ENCODE measurements at regions not wholly inside any gene's neighbourhood (a gene's known extent, or its start where the extent isn't known, plus 50 kb on each side); places are given as distances from the start of the nearest gene placed in this dataset.

DNA sequence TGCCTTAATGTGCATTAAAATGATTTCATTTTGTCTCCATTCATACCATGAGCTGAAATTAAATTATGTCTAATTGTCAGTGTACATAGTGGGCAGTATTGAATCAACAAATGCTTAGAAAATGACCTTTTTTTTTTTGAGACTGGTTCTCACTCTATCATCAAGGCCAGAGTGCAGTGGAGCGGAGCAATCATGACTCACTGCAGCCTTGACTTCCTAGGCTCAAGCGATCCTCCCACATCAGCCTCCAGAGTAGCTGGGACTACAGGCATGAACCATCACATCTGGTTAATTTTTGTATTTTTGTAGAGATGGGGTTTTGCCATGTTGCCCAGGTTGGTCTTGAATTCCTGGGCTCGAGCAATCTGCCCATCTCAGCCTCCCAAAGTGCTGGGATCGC is 117.0 kb upstream of the BLID start:
- no peak overlapping the region for H3K4me3 ChIP-seq (ENCODE audit: low read depth, low read length)
- no peaks in the 10 kb centered on the region for H3K9me3 ChIP-seq
- no peaks in the 10 kb centered on the region for H3K36me3 ChIP-seq
- no peaks in the 10 kb centered on the region for H3K4me1 ChIP-seq
- DNase-seq: no peak
- TF ChIP-seq, protein P1, sequence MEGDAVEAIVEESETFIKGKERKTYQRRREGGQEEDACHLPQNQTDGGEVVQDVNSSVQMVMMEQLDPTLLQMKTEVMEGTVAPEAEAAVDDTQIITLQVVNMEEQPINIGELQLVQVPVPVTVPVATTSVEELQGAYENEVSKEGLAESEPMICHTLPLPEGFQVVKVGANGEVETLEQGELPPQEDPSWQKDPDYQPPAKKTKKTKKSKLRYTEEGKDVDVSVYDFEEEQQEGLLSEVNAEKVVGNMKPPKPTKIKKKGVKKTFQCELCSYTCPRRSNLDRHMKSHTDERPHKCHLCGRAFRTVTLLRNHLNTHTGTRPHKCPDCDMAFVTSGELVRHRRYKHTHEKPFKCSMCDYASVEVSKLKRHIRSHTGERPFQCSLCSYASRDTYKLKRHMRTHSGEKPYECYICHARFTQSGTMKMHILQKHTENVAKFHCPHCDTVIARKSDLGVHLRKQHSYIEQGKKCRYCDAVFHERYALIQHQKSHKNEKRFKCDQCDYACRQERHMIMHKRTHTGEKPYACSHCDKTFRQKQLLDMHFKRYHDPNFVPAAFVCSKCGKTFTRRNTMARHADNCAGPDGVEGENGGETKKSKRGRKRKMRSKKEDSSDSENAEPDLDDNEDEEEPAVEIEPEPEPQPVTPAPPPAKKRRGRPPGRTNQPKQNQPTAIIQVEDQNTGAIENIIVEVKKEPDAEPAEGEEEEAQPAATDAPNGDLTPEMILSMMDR (IDR thresholded peaks at IDR 0.05; ENCODE audit: low read depth, low read length): no peak
- no peaks in the 10 kb centered on the region for H3K27me3 ChIP-seq

DNA sequence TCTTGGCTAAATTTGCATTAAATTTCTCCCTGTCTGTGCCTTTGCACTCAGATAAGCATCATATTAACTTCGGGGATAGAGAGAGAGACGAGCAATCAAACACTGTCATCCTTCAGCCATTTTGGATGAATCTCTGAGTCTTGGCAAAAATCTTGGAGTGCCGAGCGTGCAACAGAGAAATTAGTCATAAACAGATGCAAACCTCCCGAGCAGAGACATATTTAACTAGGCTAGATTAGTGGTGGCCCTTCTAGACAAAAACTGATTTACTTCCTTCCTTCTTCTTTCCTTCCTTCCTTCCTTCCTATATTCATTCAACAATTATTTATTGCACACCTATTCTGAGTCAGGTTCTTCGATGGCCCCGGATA is 114.4 kb upstream of the BLID start:
- no peaks in the 10 kb centered on the region for H3K27me3 ChIP-seq
- H3K36me3 ChIP-seq: no peaks in the 10 kb centered on the region
- no peaks in the 10 kb centered on the region for H3K9me3 ChIP-seq
- TF ChIP-seq, protein P1 (IDR thresholded peaks at IDR 0.05; ENCODE audit: low read depth, low read length): no peak
- DNase-seq: no peak
- H3K4me1 ChIP-seq: no peaks in the 10 kb centered on the region
- no peak overlapping the region for H3K4me3 ChIP-seq (ENCODE audit: low read depth, low read length)

DNA sequence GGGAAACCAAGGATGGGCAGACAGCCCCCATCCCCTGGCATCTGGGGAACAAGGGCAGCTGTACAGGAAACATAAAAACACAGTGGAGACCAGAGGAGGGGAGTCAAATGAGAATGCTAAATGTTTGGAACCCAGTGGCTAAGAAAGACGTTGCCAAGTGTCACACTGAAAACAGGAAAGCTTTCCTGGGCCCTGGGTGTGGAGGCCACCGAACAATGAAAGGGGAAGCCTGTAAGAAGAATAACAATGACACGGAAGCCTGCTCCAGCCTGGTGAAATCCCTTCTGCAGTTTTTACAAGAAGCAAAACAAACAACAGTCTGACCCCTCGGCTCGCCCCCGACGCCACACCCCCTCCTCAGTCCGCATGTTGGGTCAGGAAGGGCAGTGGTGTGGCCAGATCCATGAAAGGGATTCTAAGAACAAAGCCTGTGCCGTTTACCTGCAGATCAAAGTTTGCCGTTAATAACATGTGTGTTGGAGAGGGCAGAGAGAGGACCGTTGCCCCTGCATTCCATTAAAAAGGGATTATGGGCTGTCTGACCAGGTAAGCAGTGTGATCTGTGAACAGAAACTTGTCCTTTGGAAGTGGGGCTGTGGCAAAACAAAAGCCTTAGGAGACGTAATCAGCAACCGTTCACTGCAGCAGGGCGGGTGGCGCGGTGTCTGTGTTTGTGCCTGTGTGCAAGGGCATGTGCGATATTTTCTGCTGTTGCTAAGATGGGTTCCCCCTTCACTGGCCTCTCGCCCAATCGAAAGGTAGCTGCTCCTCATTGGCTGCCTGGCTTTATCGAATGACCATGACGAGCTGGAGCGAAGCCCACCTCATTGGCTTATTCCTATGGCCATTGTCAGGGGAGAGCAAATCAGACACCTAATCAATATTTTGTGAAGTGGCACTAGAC is 113.7 kb upstream of the BLID start:
- H3K36me3 ChIP-seq: no peaks in the 10 kb centered on the region
- H3K27me3 ChIP-seq: no peaks in the 10 kb centered on the region
- TF ChIP-seq, protein P1 (IDR thresholded peaks at IDR 0.05; ENCODE audit: low read depth, low read length): no peak
- no peaks in the 10 kb centered on the region for H3K4me1 ChIP-seq
- H3K4me3 ChIP-seq (ENCODE audit: low read depth, low read length): no peak overlapping the region
- no peaks in the 10 kb centered on the region for H3K9me3 ChIP-seq
- no peak for DNase-seq

DNA sequence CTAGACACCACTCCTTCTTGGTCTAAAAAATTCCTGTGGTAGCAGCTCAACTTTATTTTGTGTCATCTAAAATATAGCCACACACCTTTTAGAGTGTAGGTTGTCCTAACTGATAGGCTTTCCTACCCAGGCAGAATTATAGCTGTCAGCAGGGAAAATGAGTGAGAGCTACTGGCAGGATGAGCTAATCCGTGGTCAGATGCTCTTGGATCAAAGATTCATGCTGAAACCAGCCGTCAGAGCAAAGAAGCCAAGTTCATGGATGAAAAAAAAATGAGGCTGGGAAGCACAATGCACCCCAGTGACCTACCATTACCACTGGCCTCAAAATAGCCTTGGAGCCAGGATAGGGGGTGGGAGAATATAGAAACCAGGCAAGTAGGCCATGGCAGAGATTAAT is 113.1 kb upstream of the BLID start:
- no peak overlapping the region for H3K4me3 ChIP-seq (ENCODE audit: low read depth, low read length)
- TF ChIP-seq, protein P1 (IDR thresholded peaks at IDR 0.05; ENCODE audit: low read depth, low read length): no peak

DNA sequence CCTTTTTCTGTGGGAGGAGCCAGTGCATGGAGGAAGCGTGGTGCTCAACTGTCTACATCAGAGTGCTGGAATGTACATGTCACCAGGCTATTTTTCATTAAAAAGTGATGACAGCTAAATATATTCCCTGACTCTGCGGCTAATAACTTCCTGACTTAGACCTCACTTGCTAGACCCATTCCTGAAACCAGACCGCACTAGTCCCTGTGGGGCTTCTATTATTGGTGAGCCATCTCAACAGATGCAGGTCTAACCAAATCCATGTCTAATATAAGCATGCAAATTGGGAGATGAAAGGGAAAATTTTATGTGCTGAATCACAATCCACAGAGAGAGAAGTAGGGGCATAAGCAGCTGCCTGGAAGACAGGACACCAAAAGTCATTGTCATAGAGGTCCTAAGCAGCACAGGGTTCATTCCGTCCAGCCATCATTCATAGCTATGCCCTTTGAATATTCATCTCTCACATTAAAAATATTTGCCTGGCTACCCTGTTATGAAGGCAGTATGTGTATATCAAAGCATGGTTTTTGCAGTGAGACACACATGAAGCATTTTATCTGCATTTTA is 110.9 kb upstream of the BLID start:
- no peak for DNase-seq
- no peaks in the 10 kb centered on the region for H3K36me3 ChIP-seq
- no peak overlapping the region for H3K4me3 ChIP-seq (ENCODE audit: low read depth, low read length)
- H3K27me3 ChIP-seq: no peaks in the 10 kb centered on the region
- no peaks in the 10 kb centered on the region for H3K9me3 ChIP-seq
- H3K4me1 ChIP-seq: no peaks in the 10 kb centered on the region
- TF ChIP-seq, protein P1 (IDR thresholded peaks at IDR 0.05; ENCODE audit: low read depth, low read length): no peak

More for the DNA sequence above, 113.1 kb upstream of the BLID start:
- Histone ChIP-seq H3K4me1 (no peaks in the 10 kb centered on the region), H3K9me3 (no peaks in the 10 kb centered on the region), H3K27me3 (no peaks in the 10 kb centered on the region), H3K36me3 (no peaks in the 10 kb centered on the region)
- no peak for DNase-seq

DNA sequence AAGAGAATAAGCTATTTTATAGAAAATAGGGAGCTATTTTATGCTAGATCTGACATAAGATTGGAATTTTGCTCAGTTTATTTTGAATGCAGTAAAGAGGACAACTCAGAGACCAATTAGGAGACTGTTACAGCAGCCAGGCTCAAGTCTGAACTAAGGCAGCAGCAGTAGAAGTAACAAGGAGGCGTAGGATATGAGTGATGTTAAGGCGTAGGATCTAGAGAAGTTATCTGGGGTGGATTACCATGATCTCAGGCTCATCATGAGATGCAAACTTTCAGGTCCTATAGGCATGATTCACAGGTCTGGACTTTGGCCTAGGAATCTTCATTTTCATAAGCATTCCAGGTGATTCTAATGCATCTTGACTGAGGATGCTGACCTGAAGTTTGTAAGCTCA is 108.9 kb upstream of the BLID start:
- Histone ChIP-seq H3K36me3 (no peaks in the 10 kb centered on the region), H3K4me3 (ENCODE audit: low read depth, low read length) (no peak overlapping the region), H3K4me1 (no peaks in the 10 kb centered on the region), H3K27me3 (no peaks in the 10 kb centered on the region), H3K9me3 (no peaks in the 10 kb centered on the region)
- TF ChIP-seq, protein P1 (IDR thresholded peaks at IDR 0.05; ENCODE audit: low read depth, low read length): no peak
- no peak for DNase-seq
